ENCODE measurements at regions not wholly inside any gene's neighbourhood (a gene's known extent, or its start where the extent isn't known, plus 50 kb on each side); places are given as distances from the start of the nearest gene placed in this dataset.

DNA sequence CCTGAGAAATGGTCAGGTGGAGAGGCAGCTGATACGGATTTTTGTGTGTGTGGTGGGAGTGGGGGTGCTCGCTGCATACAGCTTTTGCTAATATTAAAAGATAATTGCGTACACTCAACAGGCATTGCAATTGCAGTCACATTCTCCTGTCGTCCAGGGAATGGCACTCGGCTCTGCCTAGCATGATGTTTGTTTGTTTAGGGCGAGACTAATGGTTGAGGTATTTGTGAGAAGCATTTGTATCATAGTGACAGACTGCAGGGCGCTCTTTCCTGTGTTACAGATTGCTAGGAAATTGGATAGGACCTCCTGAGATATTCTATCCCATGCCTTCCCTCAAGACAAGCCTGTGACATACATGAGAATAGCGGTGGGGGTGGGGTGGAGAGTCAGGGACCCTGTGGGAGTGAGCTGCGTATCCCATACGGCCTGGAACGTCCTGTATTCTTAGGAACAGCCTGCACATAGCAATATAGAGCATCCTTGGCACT is 207.4 kb downstream of the SOX4 start:
- peaks cover 34% of the 10 kb centered on the region for H4K20me1 ChIP-seq (ENCODE audit: insufficient read depth, low read length, poor library complexity, severe bottlenecking)

DNA sequence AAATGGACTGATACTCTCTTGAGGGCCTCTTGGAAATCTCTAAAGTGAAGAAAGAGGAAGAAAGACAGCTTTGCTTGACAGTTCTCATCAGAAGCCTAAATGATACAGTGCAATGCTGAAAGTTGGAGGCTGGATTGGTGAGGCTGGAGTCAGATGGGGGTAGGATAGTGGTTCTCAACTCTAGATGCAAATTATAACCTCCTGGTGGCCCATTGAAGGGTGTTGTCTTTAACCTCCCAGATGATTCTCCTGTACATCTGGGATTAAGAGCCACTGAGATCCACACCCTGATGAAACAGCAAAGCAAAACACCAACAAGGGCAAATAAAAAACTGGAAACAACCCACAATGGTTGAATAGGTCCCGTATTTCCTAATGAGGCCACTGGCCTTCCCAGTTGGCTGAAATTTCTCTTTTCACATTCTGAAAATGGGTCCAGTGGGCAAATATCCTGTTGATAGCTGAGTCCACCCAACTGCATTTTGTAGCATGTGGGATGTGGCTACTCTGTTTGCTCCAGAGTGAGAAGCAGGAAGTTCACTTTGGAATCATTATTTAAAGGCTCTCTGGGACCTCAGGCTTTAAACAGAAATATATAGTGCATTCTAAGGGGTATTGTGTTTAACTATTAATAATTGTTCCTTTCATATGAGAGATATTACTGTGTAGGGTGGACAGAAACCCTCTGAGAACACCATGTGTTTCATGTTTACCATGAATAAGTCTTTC is 208.1 kb downstream of the SOX4 start:
- H3K4me3 ChIP-seq (ENCODE audit: low read length, poor library complexity, severe bottlenecking): no peak overlapping the region
- no peak overlapping the region for H3K4me2 ChIP-seq (ENCODE audit: low read depth, low read length, poor library complexity, severe bottlenecking)
- no peak overlapping the region for H2AFZ ChIP-seq (ENCODE audit: low read length)

More for the DNA sequence above, 207.4 kb downstream of the SOX4 start:
- H2AFZ ChIP-seq (ENCODE audit: low read length): no peak overlapping the region
- no peak overlapping the region for H3K4me2 ChIP-seq (ENCODE audit: low read depth, low read length, poor library complexity, severe bottlenecking)
- H3K9me2 ChIP-seq (replicated peaks; ENCODE audit: low read depth, low read length): no peaks in the 10 kb centered on the region
- H3K79me2 ChIP-seq (ENCODE audit: insufficient read depth, low read length): peaks cover 43% of the 10 kb centered on the region
- peaks cover 61% of the 10 kb centered on the region; the same call in 1 of the 2 replicates for H3K36me3 ChIP-seq (ENCODE audit: insufficient read depth, low read length)
- no peak overlapping the region for H3K4me3 ChIP-seq (ENCODE audit: low read length, poor library complexity, severe bottlenecking)
- TF ChIP-seq, protein P1, sequence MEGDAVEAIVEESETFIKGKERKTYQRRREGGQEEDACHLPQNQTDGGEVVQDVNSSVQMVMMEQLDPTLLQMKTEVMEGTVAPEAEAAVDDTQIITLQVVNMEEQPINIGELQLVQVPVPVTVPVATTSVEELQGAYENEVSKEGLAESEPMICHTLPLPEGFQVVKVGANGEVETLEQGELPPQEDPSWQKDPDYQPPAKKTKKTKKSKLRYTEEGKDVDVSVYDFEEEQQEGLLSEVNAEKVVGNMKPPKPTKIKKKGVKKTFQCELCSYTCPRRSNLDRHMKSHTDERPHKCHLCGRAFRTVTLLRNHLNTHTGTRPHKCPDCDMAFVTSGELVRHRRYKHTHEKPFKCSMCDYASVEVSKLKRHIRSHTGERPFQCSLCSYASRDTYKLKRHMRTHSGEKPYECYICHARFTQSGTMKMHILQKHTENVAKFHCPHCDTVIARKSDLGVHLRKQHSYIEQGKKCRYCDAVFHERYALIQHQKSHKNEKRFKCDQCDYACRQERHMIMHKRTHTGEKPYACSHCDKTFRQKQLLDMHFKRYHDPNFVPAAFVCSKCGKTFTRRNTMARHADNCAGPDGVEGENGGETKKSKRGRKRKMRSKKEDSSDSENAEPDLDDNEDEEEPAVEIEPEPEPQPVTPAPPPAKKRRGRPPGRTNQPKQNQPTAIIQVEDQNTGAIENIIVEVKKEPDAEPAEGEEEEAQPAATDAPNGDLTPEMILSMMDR (conservative IDR thresholded peaks at IDR 0.05; ENCODE audit: low read length): no peak
- TF ChIP-seq EZH2phosphoT487 (IDR thresholded peaks at IDR 0.05; ENCODE audit: borderline replicate concordance): no peak
- H3K9ac ChIP-seq (ENCODE audit: low read depth, low read length, poor library complexity, severe bottlenecking): no peak overlapping the region
- no peaks in the 10 kb centered on the region for H3K9me3 ChIP-seq (ENCODE audit: insufficient read depth, low read depth, low read length)
- no peaks in the 10 kb centered on the region for H3K27me3 ChIP-seq (ENCODE audit: insufficient read depth, low read length, poor library complexity, severe bottlenecking)
- H3F3A ChIP-seq (ENCODE audit: low read depth): no peaks in the 10 kb centered on the region
- H3K4me1 ChIP-seq (ENCODE audit: insufficient read depth, low read length, poor library complexity, severe bottlenecking): no peaks in the 10 kb centered on the region

DNA sequence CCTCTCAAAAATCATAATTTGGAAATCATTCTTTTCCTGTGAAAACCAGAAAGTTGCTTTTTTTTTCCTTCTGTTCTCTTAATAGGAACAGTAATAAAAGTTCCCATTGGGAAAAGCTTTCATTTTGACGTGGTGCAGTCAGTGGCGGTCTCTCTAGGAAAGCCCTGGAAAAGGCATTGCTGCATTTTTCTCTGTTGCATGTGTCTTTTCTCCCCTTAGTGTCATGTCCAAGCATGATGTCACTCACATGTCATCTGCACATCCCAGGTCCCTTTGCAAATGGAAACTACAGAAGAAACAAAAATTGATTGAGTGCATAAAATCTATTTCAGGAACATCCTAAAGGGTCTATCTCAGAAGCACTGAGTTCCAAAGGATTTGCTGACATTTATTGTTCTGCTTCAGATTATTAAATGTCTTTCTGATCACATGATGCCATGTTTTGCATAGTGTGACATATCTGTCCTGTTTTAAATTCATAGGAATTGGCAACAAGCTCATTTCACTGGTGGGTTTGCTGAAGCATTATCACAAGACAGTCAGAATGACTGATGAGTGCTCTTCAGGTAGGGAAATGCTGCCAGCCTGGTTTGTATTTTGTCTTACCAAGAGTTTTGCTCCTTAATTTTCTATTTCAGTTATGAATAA is 208.7 kb downstream of the SOX4 start:
- Histone ChIP-seq H3K4me3 (ENCODE audit: low read length, poor library complexity, severe bottlenecking) (no peak overlapping the region), H3K9me2 (replicated peaks; ENCODE audit: low read depth, low read length) (no peaks in the 10 kb centered on the region), H3K27me3 (ENCODE audit: insufficient read depth, low read length, poor library complexity, severe bottlenecking) (no peaks in the 10 kb centered on the region), H2AFZ (ENCODE audit: low read length) (no peak overlapping the region), H3F3A (ENCODE audit: low read depth) (no peaks in the 10 kb centered on the region), H3K4me1 (ENCODE audit: insufficient read depth, low read length, poor library complexity, severe bottlenecking) (no peaks in the 10 kb centered on the region), H3K36me3 (ENCODE audit: insufficient read depth, low read length) (peaks cover 70% of the 10 kb centered on the region), H3K79me2 (ENCODE audit: insufficient read depth, low read length) (peaks cover 47% of the 10 kb centered on the region), H3K9me3 (ENCODE audit: insufficient read depth, low read depth, low read length) (no peaks in the 10 kb centered on the region), H3K9ac (ENCODE audit: low read depth, low read length, poor library complexity, severe bottlenecking) (no peak overlapping the region), H3K4me2 (ENCODE audit: low read depth, low read length, poor library complexity, severe bottlenecking) (no peak overlapping the region), H4K20me1 (ENCODE audit: insufficient read depth, low read length, poor library complexity, severe bottlenecking) (peaks cover 35% of the 10 kb centered on the region)
- TF ChIP-seq EZH2phosphoT487 (IDR thresholded peaks at IDR 0.05; ENCODE audit: borderline replicate concordance): no peak
- TF ChIP-seq, protein P1 (conservative IDR thresholded peaks at IDR 0.05; ENCODE audit: low read length): no peak

More for the DNA sequence above, 208.1 kb downstream of the SOX4 start:
- Histone ChIP-seq H3K9me3 (ENCODE audit: insufficient read depth, low read depth, low read length) (no peaks in the 10 kb centered on the region), H3K9ac (ENCODE audit: low read depth, low read length, poor library complexity, severe bottlenecking) (no peak overlapping the region), H4K20me1 (ENCODE audit: insufficient read depth, low read length, poor library complexity, severe bottlenecking) (peaks cover 34% of the 10 kb centered on the region), H3K79me2 (ENCODE audit: insufficient read depth, low read length) (peaks cover 43% of the 10 kb centered on the region), H3F3A (ENCODE audit: low read depth) (no peaks in the 10 kb centered on the region), H3K9me2 (replicated peaks; ENCODE audit: low read depth, low read length) (no peaks in the 10 kb centered on the region), H3K27me3 (ENCODE audit: insufficient read depth, low read length, poor library complexity, severe bottlenecking) (no peaks in the 10 kb centered on the region), H3K36me3 (ENCODE audit: insufficient read depth, low read length) (peaks cover 63% of the 10 kb centered on the region), H3K4me1 (ENCODE audit: insufficient read depth, low read length, poor library complexity, severe bottlenecking) (no peaks in the 10 kb centered on the region)
- TF ChIP-seq, protein P1 (conservative IDR thresholded peaks at IDR 0.05; ENCODE audit: low read length): no peak
- no peak for TF ChIP-seq EZH2phosphoT487 (IDR thresholded peaks at IDR 0.05; ENCODE audit: borderline replicate concordance)

All from Loucy (cell line).